ENCODE measurements at regions not wholly inside any gene's neighbourhood (a gene's known extent, or its start where the extent isn't known, plus 50 kb on each side); places are given as distances from the start of the nearest gene placed in this dataset.

DNA sequence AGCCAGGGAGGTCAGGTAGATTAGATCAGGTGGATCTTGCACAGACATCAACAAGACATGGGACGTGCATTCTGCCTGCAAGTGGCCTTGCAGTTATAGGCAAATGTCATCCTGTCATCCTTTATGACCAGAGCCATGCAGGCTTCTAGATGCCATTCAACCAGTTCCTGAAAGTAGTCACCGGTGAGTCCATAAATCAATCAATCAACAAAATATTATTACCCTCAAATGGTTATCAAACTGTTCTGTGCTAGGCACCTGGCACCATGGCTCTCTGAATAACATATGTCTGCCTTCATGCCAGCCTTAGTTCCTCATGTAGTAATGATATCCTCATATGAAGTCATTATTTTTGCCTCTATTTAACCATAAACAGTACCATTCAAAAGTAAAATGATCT lies 146.9 kb downstream of the TOMM20 start:
- TF ChIP-seq, protein P1, sequence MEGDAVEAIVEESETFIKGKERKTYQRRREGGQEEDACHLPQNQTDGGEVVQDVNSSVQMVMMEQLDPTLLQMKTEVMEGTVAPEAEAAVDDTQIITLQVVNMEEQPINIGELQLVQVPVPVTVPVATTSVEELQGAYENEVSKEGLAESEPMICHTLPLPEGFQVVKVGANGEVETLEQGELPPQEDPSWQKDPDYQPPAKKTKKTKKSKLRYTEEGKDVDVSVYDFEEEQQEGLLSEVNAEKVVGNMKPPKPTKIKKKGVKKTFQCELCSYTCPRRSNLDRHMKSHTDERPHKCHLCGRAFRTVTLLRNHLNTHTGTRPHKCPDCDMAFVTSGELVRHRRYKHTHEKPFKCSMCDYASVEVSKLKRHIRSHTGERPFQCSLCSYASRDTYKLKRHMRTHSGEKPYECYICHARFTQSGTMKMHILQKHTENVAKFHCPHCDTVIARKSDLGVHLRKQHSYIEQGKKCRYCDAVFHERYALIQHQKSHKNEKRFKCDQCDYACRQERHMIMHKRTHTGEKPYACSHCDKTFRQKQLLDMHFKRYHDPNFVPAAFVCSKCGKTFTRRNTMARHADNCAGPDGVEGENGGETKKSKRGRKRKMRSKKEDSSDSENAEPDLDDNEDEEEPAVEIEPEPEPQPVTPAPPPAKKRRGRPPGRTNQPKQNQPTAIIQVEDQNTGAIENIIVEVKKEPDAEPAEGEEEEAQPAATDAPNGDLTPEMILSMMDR (conservative IDR thresholded peaks at IDR 0.05; ENCODE audit: low read depth, low read length), result no peak
- TF ChIP-seq EZH2 (IDR thresholded peaks at IDR 0.05; ENCODE audit: borderline replicate concordance, low read depth, low read length, poor library complexity, severe bottlenecking), result no peak
